HL-60 (cell line): ENCODE measurements at regions not wholly inside any gene's neighbourhood (a gene's known extent, or its start where the extent isn't known, plus 50 kb on each side); places are given as distances from the start of the nearest gene placed in this dataset.

Experiments used
- GABPA ChIP-seq: IDR thresholded peaks from 2 replicates; pipeline ENCODE4 v1.6.1; 2012; ENCODE audit warnings: low read depth
- POLR2AphosphoS5 ChIP-seq: IDR thresholded peaks from 2 replicates; pipeline ENCODE4 v1.6.1; 2012; ENCODE audit warnings: low read depth
- TF ChIP-seq, protein P1 (sequence below): IDR thresholded peaks from one replicate; pipeline ENCODE4 v1.5.1; 2011; ENCODE audit warnings: low read length, control low read depth, inconsistent platforms; ENCODE audit not compliant: insufficient read depth
- TF ChIP-seq, protein P2 (sequence below): IDR thresholded peaks from 2 replicates; pipeline ENCODE4 v1.6.1; 2012; ENCODE audit warnings: low read depth; ENCODE audit not compliant: insufficient replicate concordance

DNA sequence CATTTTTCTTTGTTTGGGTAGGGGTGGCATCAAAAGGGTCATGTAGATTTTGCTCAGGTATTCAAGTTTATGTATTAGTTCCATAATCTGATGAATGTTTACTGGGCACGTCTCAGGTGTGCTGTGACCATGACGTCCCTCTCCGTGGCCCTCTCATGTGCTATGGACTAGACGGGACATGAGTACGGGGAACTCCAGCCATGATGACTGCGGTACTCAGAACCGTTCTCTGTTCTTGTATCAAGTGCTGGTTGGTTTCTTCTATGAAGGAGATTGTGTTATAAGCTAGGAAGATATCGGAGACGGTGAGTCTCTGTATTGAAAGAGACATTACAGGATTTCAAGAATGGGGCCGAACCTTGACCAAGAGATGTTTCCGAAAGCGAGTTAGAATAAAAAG lies 116.5 kb upstream of the ADARB2 start:
- no peak for TF ChIP-seq POLR2AphosphoS5
- TF ChIP-seq, protein P1, sequence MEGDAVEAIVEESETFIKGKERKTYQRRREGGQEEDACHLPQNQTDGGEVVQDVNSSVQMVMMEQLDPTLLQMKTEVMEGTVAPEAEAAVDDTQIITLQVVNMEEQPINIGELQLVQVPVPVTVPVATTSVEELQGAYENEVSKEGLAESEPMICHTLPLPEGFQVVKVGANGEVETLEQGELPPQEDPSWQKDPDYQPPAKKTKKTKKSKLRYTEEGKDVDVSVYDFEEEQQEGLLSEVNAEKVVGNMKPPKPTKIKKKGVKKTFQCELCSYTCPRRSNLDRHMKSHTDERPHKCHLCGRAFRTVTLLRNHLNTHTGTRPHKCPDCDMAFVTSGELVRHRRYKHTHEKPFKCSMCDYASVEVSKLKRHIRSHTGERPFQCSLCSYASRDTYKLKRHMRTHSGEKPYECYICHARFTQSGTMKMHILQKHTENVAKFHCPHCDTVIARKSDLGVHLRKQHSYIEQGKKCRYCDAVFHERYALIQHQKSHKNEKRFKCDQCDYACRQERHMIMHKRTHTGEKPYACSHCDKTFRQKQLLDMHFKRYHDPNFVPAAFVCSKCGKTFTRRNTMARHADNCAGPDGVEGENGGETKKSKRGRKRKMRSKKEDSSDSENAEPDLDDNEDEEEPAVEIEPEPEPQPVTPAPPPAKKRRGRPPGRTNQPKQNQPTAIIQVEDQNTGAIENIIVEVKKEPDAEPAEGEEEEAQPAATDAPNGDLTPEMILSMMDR, result no peak
- TF ChIP-seq GABPA, result no peak
- TF ChIP-seq, protein P2, sequence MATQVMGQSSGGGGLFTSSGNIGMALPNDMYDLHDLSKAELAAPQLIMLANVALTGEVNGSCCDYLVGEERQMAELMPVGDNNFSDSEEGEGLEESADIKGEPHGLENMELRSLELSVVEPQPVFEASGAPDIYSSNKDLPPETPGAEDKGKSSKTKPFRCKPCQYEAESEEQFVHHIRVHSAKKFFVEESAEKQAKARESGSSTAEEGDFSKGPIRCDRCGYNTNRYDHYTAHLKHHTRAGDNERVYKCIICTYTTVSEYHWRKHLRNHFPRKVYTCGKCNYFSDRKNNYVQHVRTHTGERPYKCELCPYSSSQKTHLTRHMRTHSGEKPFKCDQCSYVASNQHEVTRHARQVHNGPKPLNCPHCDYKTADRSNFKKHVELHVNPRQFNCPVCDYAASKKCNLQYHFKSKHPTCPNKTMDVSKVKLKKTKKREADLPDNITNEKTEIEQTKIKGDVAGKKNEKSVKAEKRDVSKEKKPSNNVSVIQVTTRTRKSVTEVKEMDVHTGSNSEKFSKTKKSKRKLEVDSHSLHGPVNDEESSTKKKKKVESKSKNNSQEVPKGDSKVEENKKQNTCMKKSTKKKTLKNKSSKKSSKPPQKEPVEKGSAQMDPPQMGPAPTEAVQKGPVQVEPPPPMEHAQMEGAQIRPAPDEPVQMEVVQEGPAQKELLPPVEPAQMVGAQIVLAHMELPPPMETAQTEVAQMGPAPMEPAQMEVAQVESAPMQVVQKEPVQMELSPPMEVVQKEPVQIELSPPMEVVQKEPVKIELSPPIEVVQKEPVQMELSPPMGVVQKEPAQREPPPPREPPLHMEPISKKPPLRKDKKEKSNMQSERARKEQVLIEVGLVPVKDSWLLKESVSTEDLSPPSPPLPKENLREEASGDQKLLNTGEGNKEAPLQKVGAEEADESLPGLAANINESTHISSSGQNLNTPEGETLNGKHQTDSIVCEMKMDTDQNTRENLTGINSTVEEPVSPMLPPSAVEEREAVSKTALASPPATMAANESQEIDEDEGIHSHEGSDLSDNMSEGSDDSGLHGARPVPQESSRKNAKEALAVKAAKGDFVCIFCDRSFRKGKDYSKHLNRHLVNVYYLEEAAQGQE, result no peak
